Retinal pigment epithelial cell (primary cell): ENCODE measurements at regions not wholly inside any gene's neighbourhood (a gene's known extent, or its start where the extent isn't known, plus 50 kb on each side); places are given as distances from the start of the nearest gene placed in this dataset.

ENCODE experiments used
- DNase-seq: peaks from one replicate; pipeline ENCODE4 v3.0.0-alpha.2; 2010; ENCODE audit warnings: low read depth
- H3K4me3 ChIP-seq: 2 replicates; pipeline ENCODE4 v1.5.1; 2011; ENCODE audit warnings: mild to moderate bottlenecking, low read length, control low read depth, moderate library complexity
- CTCF ChIP-seq: conservative IDR thresholded peaks from 2 replicates; pipeline ENCODE4 v1.5.1; 2011; ENCODE audit warnings: low read depth, low read length, control low read depth, inconsistent platforms

- no peak for TF ChIP-seq CTCF
- H3K4me3 ChIP-seq: no peak overlapping the region
- DNase-seq: no peak
Measured at GRCh38 chr13:37929308-37929707, 59.7 kb upstream of the TRPC4 start.

- DNase-seq: no peak
- H3K4me3 ChIP-seq: no peak overlapping the region
- no peak for TF ChIP-seq CTCF
Measured at GRCh38 chr13:37927561-37927960, 58.0 kb upstream of the TRPC4 start.

GRCh38 chr13:37925878-37926473, 56.4 kb upstream of the TRPC4 start:
- TF ChIP-seq CTCF: no peak
- no peak overlapping the region for H3K4me3 ChIP-seq
- DNase-seq: no peak

DNA sequence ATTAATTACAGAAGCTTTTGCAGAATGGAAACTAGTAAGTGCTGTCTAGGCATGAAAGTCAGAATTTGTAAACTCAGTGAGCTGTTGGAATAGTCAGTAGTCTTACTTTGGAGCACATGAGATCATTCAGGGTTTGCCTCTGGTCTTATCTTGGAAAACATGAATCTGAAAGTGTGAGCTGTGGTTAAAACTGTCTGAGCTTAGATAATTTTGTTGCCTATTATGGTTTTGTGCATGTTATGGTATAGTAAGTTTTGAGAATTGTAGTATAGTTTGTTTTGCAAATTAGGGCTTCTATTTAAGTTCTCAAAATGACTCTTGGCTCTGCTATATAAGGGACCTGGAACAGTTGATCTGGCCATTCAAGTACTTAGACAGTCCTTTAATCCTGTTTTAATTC, 53.7 kb upstream of the TRPC4 start:
- no peak overlapping the region for H3K4me3 ChIP-seq
- TF ChIP-seq CTCF: no peak

GRCh38 chr13:37919329-37919880, 49.8 kb upstream of the TRPC4 start:
- TF ChIP-seq CTCF: no peak
- H3K4me3 ChIP-seq: no peak overlapping the region
- DNase-seq: no peak

More for the DNA sequence above, 53.7 kb upstream of the TRPC4 start:
- no peak for DNase-seq
